NB4 (cell line): ENCODE measurements at regions not wholly inside any gene's neighbourhood (a gene's known extent, or its start where the extent isn't known, plus 50 kb on each side); places are given as distances from the start of the nearest gene placed in this dataset.

ENCODE experiments used
- DNase-seq: peaks from one replicate; pipeline ENCODE4 v3.0.0; 2010; ENCODE audit warnings: low read depth
- H3K4me3 ChIP-seq: one replicate; pipeline ENCODE4 v1.5.1; 2011; ENCODE audit warnings: mild to moderate bottlenecking, low read depth, low read length, moderate library complexity
- MYC ChIP-seq: IDR thresholded peaks from 2 replicates; pipeline ENCODE4 v1.6.1; 2011; ENCODE audit warnings: low read depth, low read length
- POLR2A ChIP-seq: IDR thresholded peaks from 2 replicates; pipeline ENCODE4 v1.6.1; 2011; ENCODE audit warnings: mild to moderate bottlenecking; ENCODE audit not compliant: insufficient read length; ENCODE audit errors: extremely low read depth
- TF ChIP-seq, protein P1 (sequence below): IDR thresholded peaks from one replicate; pipeline ENCODE4 v1.5.1; 2012; ENCODE audit warnings: low read depth, low read length
- TF ChIP-seq, protein P2 (sequence below): IDR thresholded peaks from 2 replicates; pipeline ENCODE4 v1.6.1; 2011; ENCODE audit warnings: low read depth, low read length

DNA sequence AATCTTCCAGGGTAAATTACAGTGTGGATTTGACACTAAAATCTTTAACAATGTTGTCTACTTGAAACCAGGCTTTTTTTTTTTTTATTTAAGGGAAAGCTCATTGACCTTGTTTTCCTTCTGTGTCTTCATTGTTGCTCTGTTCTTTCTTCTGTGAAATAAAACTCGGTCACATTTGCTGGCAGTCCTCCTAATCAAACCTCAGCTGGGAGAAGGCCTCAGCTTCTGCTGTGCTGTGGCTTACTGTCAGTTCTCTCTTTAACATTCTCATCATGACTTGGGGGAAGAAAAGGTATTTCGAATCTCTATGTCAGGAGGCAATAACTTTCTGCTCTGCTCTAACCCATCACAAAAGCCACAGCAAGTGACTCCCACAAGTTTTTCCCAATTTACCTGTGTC, 268.9 kb downstream of the ZNF608 start:
- TF ChIP-seq MYC (no peak), POLR2A (no peak)
- TF ChIP-seq, protein P1, sequence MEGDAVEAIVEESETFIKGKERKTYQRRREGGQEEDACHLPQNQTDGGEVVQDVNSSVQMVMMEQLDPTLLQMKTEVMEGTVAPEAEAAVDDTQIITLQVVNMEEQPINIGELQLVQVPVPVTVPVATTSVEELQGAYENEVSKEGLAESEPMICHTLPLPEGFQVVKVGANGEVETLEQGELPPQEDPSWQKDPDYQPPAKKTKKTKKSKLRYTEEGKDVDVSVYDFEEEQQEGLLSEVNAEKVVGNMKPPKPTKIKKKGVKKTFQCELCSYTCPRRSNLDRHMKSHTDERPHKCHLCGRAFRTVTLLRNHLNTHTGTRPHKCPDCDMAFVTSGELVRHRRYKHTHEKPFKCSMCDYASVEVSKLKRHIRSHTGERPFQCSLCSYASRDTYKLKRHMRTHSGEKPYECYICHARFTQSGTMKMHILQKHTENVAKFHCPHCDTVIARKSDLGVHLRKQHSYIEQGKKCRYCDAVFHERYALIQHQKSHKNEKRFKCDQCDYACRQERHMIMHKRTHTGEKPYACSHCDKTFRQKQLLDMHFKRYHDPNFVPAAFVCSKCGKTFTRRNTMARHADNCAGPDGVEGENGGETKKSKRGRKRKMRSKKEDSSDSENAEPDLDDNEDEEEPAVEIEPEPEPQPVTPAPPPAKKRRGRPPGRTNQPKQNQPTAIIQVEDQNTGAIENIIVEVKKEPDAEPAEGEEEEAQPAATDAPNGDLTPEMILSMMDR = no peak
- TF ChIP-seq, protein P2, sequence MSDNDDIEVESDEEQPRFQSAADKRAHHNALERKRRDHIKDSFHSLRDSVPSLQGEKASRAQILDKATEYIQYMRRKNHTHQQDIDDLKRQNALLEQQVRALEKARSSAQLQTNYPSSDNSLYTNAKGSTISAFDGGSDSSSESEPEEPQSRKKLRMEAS = no peak
- no peak for DNase-seq
- no peak overlapping the region for H3K4me3 ChIP-seq

DNA sequence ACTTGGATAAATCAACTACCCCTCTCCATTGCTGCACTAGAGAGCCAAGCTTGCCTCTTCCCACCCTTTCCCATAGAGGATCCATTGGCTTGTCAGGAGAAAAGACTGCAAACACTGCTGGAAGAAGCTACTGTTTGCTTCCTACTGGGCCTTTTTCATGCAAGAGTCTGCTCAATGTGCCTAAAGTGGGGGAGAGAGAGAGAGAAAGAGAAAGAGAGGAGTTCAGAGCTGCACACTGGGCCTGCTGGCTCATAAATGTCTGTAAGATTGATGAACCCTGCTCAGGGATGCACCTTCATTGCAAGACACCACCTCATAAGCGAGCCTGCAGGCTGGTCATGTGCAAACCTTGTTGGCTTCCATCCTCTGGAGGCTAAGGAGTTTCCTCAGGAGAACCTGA, 269.4 kb downstream of the ZNF608 start:
- TF ChIP-seq, protein P2 = no peak
- TF ChIP-seq POLR2A = no peak
- TF ChIP-seq MYC = no peak
- TF ChIP-seq, protein P1 = no peak
- DNase-seq = no peak
- H3K4me3 ChIP-seq = no peak overlapping the region

DNA sequence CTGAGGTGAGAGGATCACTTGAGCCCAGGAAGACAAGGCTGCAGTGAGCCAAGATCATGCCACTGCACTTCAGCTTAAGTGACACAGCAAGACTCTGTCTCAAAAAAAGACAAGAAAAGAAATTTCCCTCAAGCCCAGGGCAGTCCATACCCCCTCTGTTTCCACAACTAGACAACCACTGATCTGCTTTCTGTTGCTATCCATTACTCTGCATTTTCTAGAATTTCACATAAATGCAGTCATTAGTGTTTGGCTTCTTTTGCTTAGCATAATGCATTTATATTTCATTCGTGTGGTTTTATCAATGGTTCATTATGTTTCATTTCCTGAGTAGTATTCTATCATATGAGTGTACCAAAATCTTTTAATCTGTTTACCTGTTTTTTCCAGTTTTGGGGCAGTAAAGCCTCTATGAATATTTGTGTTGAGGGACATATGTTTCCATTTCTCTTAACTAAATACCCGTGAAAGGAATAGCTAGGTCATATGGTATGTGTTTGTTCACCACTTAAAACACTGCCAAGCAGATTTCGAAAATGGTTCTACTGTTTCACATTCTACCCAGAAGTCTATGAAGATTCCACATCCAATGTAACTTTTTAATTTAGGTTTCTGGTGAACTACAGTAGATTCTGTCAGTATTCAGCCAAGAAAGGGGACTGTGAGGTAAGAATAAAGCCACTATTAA, 271.8 kb downstream of the ZNF608 start:
- TF ChIP-seq, protein P1 = no peak
- TF ChIP-seq, protein P2 = no peak
- TF ChIP-seq POLR2A (no peak), MYC (no peak)
- DNase-seq = no peak
- no peak overlapping the region for H3K4me3 ChIP-seq

DNA sequence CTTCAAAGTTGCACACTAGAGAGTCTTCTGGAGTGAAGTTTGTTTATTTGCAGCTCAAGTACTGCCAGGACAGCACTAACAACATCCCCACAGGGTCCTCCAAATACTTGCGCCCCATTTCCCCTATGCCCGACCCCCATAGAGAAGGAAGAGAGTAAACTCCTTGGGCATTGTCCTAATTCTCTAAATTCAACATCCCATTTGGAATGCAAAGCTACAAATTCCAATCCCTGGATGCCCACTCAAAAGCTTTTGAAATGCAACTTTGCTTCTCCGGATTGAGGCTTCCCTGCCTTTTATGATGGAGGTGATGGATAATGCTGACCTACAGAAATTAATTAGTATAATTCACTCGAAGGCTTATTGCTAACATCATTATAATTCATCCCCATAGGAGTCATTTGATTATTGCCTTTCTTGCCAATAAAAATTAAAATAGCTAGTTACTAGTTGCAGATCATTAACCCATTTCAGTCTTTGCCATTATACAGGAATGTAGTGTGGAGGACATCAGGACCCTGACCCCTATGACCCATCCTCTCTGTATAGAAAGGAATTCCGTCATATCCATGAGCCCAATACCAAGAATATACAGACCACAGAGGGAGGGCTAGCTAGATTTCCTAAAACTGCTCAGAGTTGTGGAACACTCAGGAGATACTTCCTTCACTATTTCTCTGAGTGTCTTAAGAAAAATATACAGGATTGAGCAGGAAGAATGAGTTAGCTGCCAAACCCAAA, 277.6 kb downstream of the ZNF608 start:
- DNase-seq = no peak
- H3K4me3 ChIP-seq = no peak overlapping the region
- TF ChIP-seq, protein P1 = no peak
- TF ChIP-seq MYC (no peak), POLR2A (no peak)
- TF ChIP-seq, protein P2 = no peak

DNA sequence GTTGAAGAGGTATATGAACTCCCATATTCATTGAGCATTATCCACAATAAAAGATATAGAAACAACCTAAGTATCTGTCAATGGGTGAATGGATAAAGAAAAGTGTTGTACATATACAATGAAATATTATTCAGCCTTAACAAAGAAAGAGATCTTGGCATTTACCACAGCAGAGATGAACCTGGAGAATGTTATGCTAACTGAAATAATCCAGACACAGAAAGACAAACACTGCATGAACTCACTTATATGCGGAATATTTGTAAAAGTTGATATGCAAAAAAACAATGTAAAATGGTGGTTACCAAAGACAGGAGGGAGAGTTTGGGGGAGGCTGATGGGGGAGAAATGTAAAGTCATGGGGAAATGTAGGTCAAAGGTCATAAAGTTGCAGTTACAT, 278.7 kb downstream of the ZNF608 start:
- no peak overlapping the region for H3K4me3 ChIP-seq
- TF ChIP-seq MYC (no peak), POLR2A (no peak)
- TF ChIP-seq, protein P2 = no peak
- TF ChIP-seq, protein P1 = no peak
- DNase-seq = no peak
